ENCODE measurements at regions not wholly inside any gene's neighbourhood (a gene's known extent, or its start where the extent isn't known, plus 50 kb on each side); places are given as distances from the start of the nearest gene placed in this dataset.
A peak's percentile ranks its signal among the peaks of the same experiment; 100 is the strongest.

- peak in 5 of 7 donors; percentile 12 to 55 (median 39) for DNase-seq
- Histone ChIP-seq H3K27ac (no peak overlapping the region), H3K4me1 (replicated peaks in 1 of 2) (no peaks in the 10 kb centered on the region), H3K4me3 (no peak overlapping the region), H3K36me3 (replicated peaks in 1 of 2) (no peaks in the 10 kb centered on the region), H3K27me3 (no peaks in the 10 kb centered on the region), H3K9me3 (replicated peaks in 1 of 3) (no peaks in the 10 kb centered on the region)
- 51 to 65% (median 61%) methylated on average over 2 of the region's 2 CpGs for WGBS, 4 donors
- intact Hi-C loops (cut with DNase I), result no loop called here
- peak in 4 of 6 experiments; percentile 21 to 53 (median 37) for TF ChIP-seq CTCF (IDR thresholded peaks at IDR 0.05)
- no peak for TF ChIP-seq POLR2A (IDR thresholded peaks at IDR 0.05)
Observed at GRCh38 chr14:21868442-21869046, 194.9 kb upstream of the OR4E1 start.

- Histone ChIP-seq H3K4me1 (replicated peaks in 1 of 2) (no peaks in the 10 kb centered on the region), H3K27ac (no peak overlapping the region), H3K9me3 (replicated peaks in 1 of 3) (no peaks in the 10 kb centered on the region), H3K27me3 (no peaks in the 10 kb centered on the region), H3K4me3 (no peak overlapping the region), H3K36me3 (replicated peaks in 1 of 2) (no peaks in the 10 kb centered on the region)
- intact Hi-C loops (cut with DNase I), result no loop called here
- DNase-seq, result no peak
- TF ChIP-seq CTCF (IDR thresholded peaks at IDR 0.05) (no peak), POLR2A (IDR thresholded peaks at IDR 0.05) (no peak)
Observed at GRCh38 chr14:21867541-21867940, 193.9 kb upstream of the OR4E1 start.

GRCh38 chr14:21866479-21866878 is 192.9 kb upstream of the OR4E1 start:
- H3K4me3 ChIP-seq, result no peak overlapping the region
- intact Hi-C loops (cut with DNase I), result no loop called here
- H3K4me1 ChIP-seq (replicated peaks in 1 of 2), result no peaks in the 10 kb centered on the region
- DNase-seq, result no peak
- H3K27me3 ChIP-seq, result no peaks in the 10 kb centered on the region
- no peak for TF ChIP-seq CTCF (IDR thresholded peaks at IDR 0.05)
- TF ChIP-seq POLR2A (IDR thresholded peaks at IDR 0.05), result no peak
- H3K9me3 ChIP-seq (replicated peaks in 1 of 3), result no peaks in the 10 kb centered on the region
- no peak overlapping the region for H3K27ac ChIP-seq
- H3K36me3 ChIP-seq (replicated peaks in 1 of 2), result no peaks in the 10 kb centered on the region

- no peaks in the 10 kb centered on the region for H3K36me3 ChIP-seq (replicated peaks in 1 of 2)
- intact Hi-C loops (cut with DNase I), result no loop called here
- no peaks in the 10 kb centered on the region for H3K27me3 ChIP-seq
- H3K9me3 ChIP-seq (replicated peaks in 1 of 3), result no peaks in the 10 kb centered on the region
- TF ChIP-seq POLR2A (IDR thresholded peaks at IDR 0.05) (no peak), CTCF (IDR thresholded peaks at IDR 0.05) (no peak)
- WGBS, 4 donors, result 70 to 81% (median 74%) methylated on average over 2 of the region's 2 CpGs
- no peak overlapping the region for H3K27ac ChIP-seq
- no peak overlapping the region for H3K4me3 ChIP-seq
- DNase-seq, result no peak
- no peaks in the 10 kb centered on the region for H3K4me1 ChIP-seq (replicated peaks in 1 of 2)
Observed at GRCh38 chr14:21863289-21863688, 189.7 kb upstream of the OR4E1 start.

Measured in adrenal gland (tissue), 9 donors.